T-helper 22 cell (primary cell): ENCODE measurements at regions not wholly inside any gene's neighbourhood (a gene's known extent, or its start where the extent isn't known, plus 50 kb on each side); places are given as distances from the start of the nearest gene placed in this dataset.
"Not testable (repeated sequence)": the region's sequence is repeated elsewhere in the genome, so short reads cannot be mapped to it uniquely, and the experiment has no call there.

Experiments used
- DNase-seq: peaks from one replicate; pipeline ENCODE4 v3.0.0-alpha.2; 2020; ENCODE audit warnings: low read depth

GRCh38 chr9:97103613-97104383 lies 64.9 kb upstream of the CTSV start:
- DNase-seq = not testable (repeated sequence)

GRCh38 chr9:97099540-97099939 lies 60.6 kb upstream of the CTSV start:
- not testable (repeated sequence) for DNase-seq

GRCh38 chr9:97096793-97097192 lies 57.9 kb upstream of the CTSV start:
- DNase-seq = no peak

GRCh38 chr9:97089361-97089760 lies 50.4 kb upstream of the CTSV start:
- not testable (repeated sequence) for DNase-seq
